DOHH2 (cell line): ENCODE measurements at regions not wholly inside any gene's neighbourhood (a gene's known extent, or its start where the extent isn't known, plus 50 kb on each side); places are given as distances from the start of the nearest gene placed in this dataset.

Source experiments
- EZH2phosphoT487 ChIP-seq: fragments of 200-600 bp; sonication (generic); IDR thresholded peaks from 2 replicates; pipeline ENCODE4 v1.6.1; 2017; ENCODE audit warnings: borderline replicate concordance, mild to moderate bottlenecking, antibody characterized with exemption, low read length, moderate library complexity, mixed read lengths
- TF ChIP-seq, protein P1 (sequence below): fragments of 200-600 bp; sonication (generic); IDR thresholded peaks from one replicate; pipeline ENCODE4 v1.5.1; 2014; ENCODE audit warnings: antibody characterized with exemption, mild to moderate bottlenecking, low read depth, low read length; ENCODE audit not compliant: poor library complexity, severe bottlenecking

GRCh38 chr5:156004754-156005153, 322.2 kb upstream of the SGCD start:
- TF ChIP-seq, protein P1, sequence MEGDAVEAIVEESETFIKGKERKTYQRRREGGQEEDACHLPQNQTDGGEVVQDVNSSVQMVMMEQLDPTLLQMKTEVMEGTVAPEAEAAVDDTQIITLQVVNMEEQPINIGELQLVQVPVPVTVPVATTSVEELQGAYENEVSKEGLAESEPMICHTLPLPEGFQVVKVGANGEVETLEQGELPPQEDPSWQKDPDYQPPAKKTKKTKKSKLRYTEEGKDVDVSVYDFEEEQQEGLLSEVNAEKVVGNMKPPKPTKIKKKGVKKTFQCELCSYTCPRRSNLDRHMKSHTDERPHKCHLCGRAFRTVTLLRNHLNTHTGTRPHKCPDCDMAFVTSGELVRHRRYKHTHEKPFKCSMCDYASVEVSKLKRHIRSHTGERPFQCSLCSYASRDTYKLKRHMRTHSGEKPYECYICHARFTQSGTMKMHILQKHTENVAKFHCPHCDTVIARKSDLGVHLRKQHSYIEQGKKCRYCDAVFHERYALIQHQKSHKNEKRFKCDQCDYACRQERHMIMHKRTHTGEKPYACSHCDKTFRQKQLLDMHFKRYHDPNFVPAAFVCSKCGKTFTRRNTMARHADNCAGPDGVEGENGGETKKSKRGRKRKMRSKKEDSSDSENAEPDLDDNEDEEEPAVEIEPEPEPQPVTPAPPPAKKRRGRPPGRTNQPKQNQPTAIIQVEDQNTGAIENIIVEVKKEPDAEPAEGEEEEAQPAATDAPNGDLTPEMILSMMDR: no peak
- no peak for TF ChIP-seq EZH2phosphoT487
